ENCODE measurements at regions not wholly inside any gene's neighbourhood (a gene's known extent, or its start where the extent isn't known, plus 50 kb on each side); places are given as distances from the start of the nearest gene placed in this dataset.

GRCh38 chr12:107826276-107826675 lies 51.8 kb downstream of the ASCL4 start:
- Mint-ChIP-seq H3K36me3 (ENCODE audit: insufficient read depth) (no peaks in the 10 kb centered on the region), H3K4me3 (no peak overlapping the region), H3K27me3 (peaks cover 29 to 36% of the 10 kb centered on the region in 2 donors), H3K27ac (no peak overlapping the region), H3K9me3 (peaks cover 16 to 28% of the 10 kb centered on the region in 2 donors), H3K4me1 (ENCODE audit: low read depth in 2 of 2) (no peaks in the 10 kb centered on the region)
- ATAC-seq (replicated peaks): no peak
- DNase-seq: no peak

GRCh38 chr12:107829271-107829670 lies 54.8 kb downstream of the ASCL4 start:
- peaks cover 31 to 42% of the 10 kb centered on the region in 2 donors for H3K27me3 Mint-ChIP-seq
- H3K9me3 Mint-ChIP-seq: peaks cover 16 to 28% of the 10 kb centered on the region in 2 donors
- H3K36me3 Mint-ChIP-seq (ENCODE audit: insufficient read depth): no peaks in the 10 kb centered on the region
- ATAC-seq (replicated peaks) (no peak), DNase-seq (no peak)
- H3K4me3 Mint-ChIP-seq: no peak overlapping the region
- H3K27ac Mint-ChIP-seq: no peak overlapping the region
- H3K4me1 Mint-ChIP-seq (ENCODE audit: low read depth in 2 of 2): no peaks in the 10 kb centered on the region

- Mint-ChIP-seq H3K27me3 (peaks cover 46 to 56% of the 10 kb centered on the region in 2 donors), H3K27ac (no peak overlapping the region), H3K4me1 (ENCODE audit: low read depth in 2 of 2) (no peaks in the 10 kb centered on the region), H3K9me3 (peaks cover 4 to 5% of the 10 kb centered on the region in 2 donors), H3K36me3 (ENCODE audit: insufficient read depth) (no peaks in the 10 kb centered on the region), H3K4me3 (no peak overlapping the region)
- ATAC-seq (replicated peaks) (no peak), DNase-seq (no peak)
These were observed 57.9 kb downstream of the ASCL4 start for GRCh38 chr12:107832441-107832840.

- H3K27me3 Mint-ChIP-seq: peaks cover 31 to 54% of the 10 kb centered on the region in 2 donors
- H3K4me1 Mint-ChIP-seq (ENCODE audit: low read depth in 2 of 2): peaks cover 3 to 4% of the 10 kb centered on the region in 2 donors
- ATAC-seq (replicated peaks) (no peak), DNase-seq (no peak)
- H3K27ac Mint-ChIP-seq: no peak overlapping the region
- H3K36me3 Mint-ChIP-seq (ENCODE audit: insufficient read depth): no peaks in the 10 kb centered on the region
- no peak overlapping the region for H3K4me3 Mint-ChIP-seq
- no peaks in the 10 kb centered on the region for H3K9me3 Mint-ChIP-seq
These were observed 65.7 kb downstream of the ASCL4 start for GRCh38 chr12:107840186-107840585.

- Mint-ChIP-seq H3K36me3 (ENCODE audit: insufficient read depth) (no peaks in the 10 kb centered on the region), H3K27ac (no peak overlapping the region), H3K4me3 (no peak overlapping the region), H3K9me3 (no peaks in the 10 kb centered on the region), H3K27me3 (peaks cover 47 to 71% of the 10 kb centered on the region in 2 donors), H3K4me1 (ENCODE audit: low read depth in 2 of 2) (peaks cover 3 to 4% of the 10 kb centered on the region in 2 donors)
- ATAC-seq (replicated peaks) (no peak), DNase-seq (no peak)
These were observed 69.1 kb downstream of the ASCL4 start for GRCh38 chr12:107843351-107844311.

- H3K4me1 Mint-ChIP-seq (ENCODE audit: low read depth in 2 of 2): peaks cover 3 to 4% of the 10 kb centered on the region in 2 donors
- no peak overlapping the region for H3K27ac Mint-ChIP-seq
- no peak for ATAC-seq (replicated peaks)
- peaks cover 55 to 79% of the 10 kb centered on the region in 2 donors for H3K27me3 Mint-ChIP-seq
- H3K9me3 Mint-ChIP-seq: no peaks in the 10 kb centered on the region
- no peak for DNase-seq
- no peak overlapping the region for H3K4me3 Mint-ChIP-seq
- no peaks in the 10 kb centered on the region for H3K36me3 Mint-ChIP-seq (ENCODE audit: insufficient read depth)
These were observed 69.9 kb downstream of the ASCL4 start for GRCh38 chr12:107844312-107844921.

GRCh38 chr12:107845226-107845979 lies 70.9 kb downstream of the ASCL4 start:
- ATAC-seq (replicated peaks): no peak
- Mint-ChIP-seq H3K27ac (no peak overlapping the region), H3K27me3 (peaks cover 58 to 83% of the 10 kb centered on the region in 2 donors), H3K36me3 (ENCODE audit: insufficient read depth) (no peaks in the 10 kb centered on the region), H3K4me3 (no peak overlapping the region), H3K9me3 (no peaks in the 10 kb centered on the region), H3K4me1 (ENCODE audit: low read depth in 2 of 2) (peaks cover 3 to 4% of the 10 kb centered on the region in 2 donors)
- no peak for DNase-seq

GRCh38 chr12:107845980-107846659 lies 71.6 kb downstream of the ASCL4 start:
- H3K27ac Mint-ChIP-seq: no peak overlapping the region
- no peak for DNase-seq
- H3K9me3 Mint-ChIP-seq: no peaks in the 10 kb centered on the region

GRCh38 chr12:107847430-107847829 lies 72.9 kb downstream of the ASCL4 start:
- ATAC-seq (replicated peaks) (no peak), DNase-seq (no peak)
- no peak overlapping the region for H3K27ac Mint-ChIP-seq
- H3K27me3 Mint-ChIP-seq: peaks cover 55 to 83% of the 10 kb centered on the region in 2 donors
- no peak overlapping the region for H3K4me3 Mint-ChIP-seq
- no peaks in the 10 kb centered on the region for H3K9me3 Mint-ChIP-seq
- peaks cover 3 to 4% of the 10 kb centered on the region in 2 donors for H3K4me1 Mint-ChIP-seq (ENCODE audit: low read depth in 2 of 2)
- H3K36me3 Mint-ChIP-seq (ENCODE audit: insufficient read depth): no peaks in the 10 kb centered on the region

More at GRCh38 chr12:107845980-107846659, 71.6 kb downstream of the ASCL4 start:
- no peak for ATAC-seq (replicated peaks)
- no peak overlapping the region for H3K4me3 Mint-ChIP-seq
- H3K4me1 Mint-ChIP-seq (ENCODE audit: low read depth in 2 of 2): peaks cover 3 to 4% of the 10 kb centered on the region in 2 donors
- H3K27me3 Mint-ChIP-seq: peaks cover 55 to 80% of the 10 kb centered on the region in 2 donors
- no peaks in the 10 kb centered on the region for H3K36me3 Mint-ChIP-seq (ENCODE audit: insufficient read depth)

- DNase-seq (no peak), ATAC-seq (replicated peaks) (no peak)
- no peak overlapping the region for H3K4me3 Mint-ChIP-seq
- H3K27me3 Mint-ChIP-seq: peaks cover 56 to 80% of the 10 kb centered on the region in 2 donors
- H3K36me3 Mint-ChIP-seq (ENCODE audit: insufficient read depth): no peaks in the 10 kb centered on the region
- peaks cover 3 to 4% of the 10 kb centered on the region in 2 donors for H3K4me1 Mint-ChIP-seq (ENCODE audit: low read depth in 2 of 2)
- no peaks in the 10 kb centered on the region for H3K9me3 Mint-ChIP-seq
- no peak overlapping the region for H3K27ac Mint-ChIP-seq
These were observed 73.3 kb downstream of the ASCL4 start for GRCh38 chr12:107847830-107848229.

- Mint-ChIP-seq H3K36me3 (ENCODE audit: insufficient read depth) (no peaks in the 10 kb centered on the region), H3K27ac (no peak overlapping the region), H3K27me3 (peaks cover 51 to 70% of the 10 kb centered on the region in 2 donors), H3K9me3 (no peaks in the 10 kb centered on the region), H3K4me3 (no peak overlapping the region), H3K4me1 (ENCODE audit: low read depth in 2 of 2) (no peaks in the 10 kb centered on the region)
- DNase-seq (no peak), ATAC-seq (replicated peaks) (no peak)
These were observed 79.0 kb downstream of the ASCL4 start for GRCh38 chr12:107853479-107853878.

- H3K27ac Mint-ChIP-seq: no peak overlapping the region
- H3K4me3 Mint-ChIP-seq: no peak overlapping the region
- DNase-seq (no peak), ATAC-seq (replicated peaks) (no peak)
- H3K27me3 Mint-ChIP-seq: peaks cover 48 to 68% of the 10 kb centered on the region in 2 donors
- H3K9me3 Mint-ChIP-seq: no peaks in the 10 kb centered on the region
- H3K36me3 Mint-ChIP-seq (ENCODE audit: insufficient read depth): no peaks in the 10 kb centered on the region
- H3K4me1 Mint-ChIP-seq (ENCODE audit: low read depth in 2 of 2): no peaks in the 10 kb centered on the region
These were observed 81.0 kb downstream of the ASCL4 start for GRCh38 chr12:107855471-107855870.

- H3K27me3 Mint-ChIP-seq: peaks cover 54 to 72% of the 10 kb centered on the region in 2 donors
- H3K4me3 Mint-ChIP-seq: no peak overlapping the region
- H3K27ac Mint-ChIP-seq: no peak overlapping the region
- H3K4me1 Mint-ChIP-seq (ENCODE audit: low read depth in 2 of 2): no peaks in the 10 kb centered on the region
- ATAC-seq (replicated peaks) (no peak), DNase-seq (no peak)
- H3K36me3 Mint-ChIP-seq (ENCODE audit: insufficient read depth): no peaks in the 10 kb centered on the region
- no peaks in the 10 kb centered on the region for H3K9me3 Mint-ChIP-seq
These were observed 81.6 kb downstream of the ASCL4 start for GRCh38 chr12:107856096-107856495.
